ENCODE measurements at regions not wholly inside any gene's neighbourhood (a gene's known extent, or its start where the extent isn't known, plus 50 kb on each side); places are given as distances from the start of the nearest gene placed in this dataset.
"Not testable (repeated sequence)": the region's sequence is repeated elsewhere in the genome, so short reads cannot be mapped to it uniquely, and the experiment has no call there.

DNA sequence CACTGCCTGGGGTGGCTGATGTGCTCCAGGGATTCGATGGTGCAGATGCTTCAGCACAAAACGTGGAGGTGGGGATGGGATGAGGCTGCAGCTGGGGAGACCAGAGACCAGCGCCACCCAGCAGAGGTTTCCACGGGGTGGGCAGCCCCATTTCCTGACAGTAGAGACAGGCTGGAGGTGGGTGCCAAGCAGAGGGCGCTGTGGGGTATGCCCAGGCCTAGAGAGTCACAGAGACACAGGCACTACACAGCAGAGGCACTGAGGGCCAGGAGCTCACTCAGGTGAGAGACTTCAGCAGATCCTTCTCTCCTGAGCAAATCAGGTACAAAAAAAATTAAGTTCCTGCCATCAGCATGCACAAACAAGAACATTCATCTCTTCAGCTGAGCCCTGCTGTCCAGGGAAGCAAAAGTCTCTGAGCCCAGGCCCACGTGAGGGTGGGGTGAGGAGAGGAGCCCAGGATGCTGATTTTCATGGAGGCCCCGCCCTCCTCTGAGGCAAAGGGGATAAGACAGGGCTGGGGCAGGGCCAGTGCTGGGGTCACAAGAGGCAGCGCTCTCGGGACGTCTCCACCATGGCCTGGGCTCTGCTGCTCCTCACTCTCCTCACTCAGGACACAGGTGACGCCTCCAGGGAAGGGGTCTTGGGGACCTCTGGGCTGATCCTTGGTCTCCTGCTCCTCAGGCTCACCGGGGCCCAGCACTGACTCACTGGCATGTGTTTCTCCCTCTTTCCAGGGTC is 53.1 kb downstream of the GGTLC2 start:
- no peak for DNase-seq (ENCODE audit: low read depth)

DNA sequence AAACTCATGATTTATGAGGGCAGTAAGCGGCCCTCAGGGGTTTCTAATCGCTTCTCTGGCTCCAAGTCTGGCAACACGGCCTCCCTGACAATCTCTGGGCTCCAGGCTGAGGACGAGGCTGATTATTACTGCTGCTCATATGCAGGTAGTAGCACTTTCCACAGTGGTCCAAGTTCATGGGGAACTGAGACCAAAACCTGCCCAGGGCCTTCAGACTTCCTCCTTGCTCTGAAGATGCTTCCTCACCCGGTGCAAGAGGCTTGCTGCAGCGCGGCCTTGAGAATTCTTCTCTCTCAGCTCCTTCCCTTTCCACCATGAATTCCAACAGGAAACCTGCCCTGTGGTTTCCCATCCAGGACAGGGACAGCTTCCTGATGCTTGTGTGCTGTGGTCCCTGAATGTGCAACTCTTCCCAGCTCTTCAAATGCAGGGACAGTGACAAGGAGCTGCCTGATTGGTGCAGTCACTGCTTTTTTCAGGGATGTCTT is 53.9 kb downstream of the GGTLC2 start:
- no peak for DNase-seq (ENCODE audit: low read depth)

- DNase-seq (ENCODE audit: low read depth) = no peak
Measured at GRCh38 chr22:22700631-22701030, 56.2 kb downstream of the GGTLC2 start.

- not testable (repeated sequence) for DNase-seq (ENCODE audit: low read depth)
Measured at GRCh38 chr22:22701557-22701956, 57.1 kb downstream of the GGTLC2 start.

DNA sequence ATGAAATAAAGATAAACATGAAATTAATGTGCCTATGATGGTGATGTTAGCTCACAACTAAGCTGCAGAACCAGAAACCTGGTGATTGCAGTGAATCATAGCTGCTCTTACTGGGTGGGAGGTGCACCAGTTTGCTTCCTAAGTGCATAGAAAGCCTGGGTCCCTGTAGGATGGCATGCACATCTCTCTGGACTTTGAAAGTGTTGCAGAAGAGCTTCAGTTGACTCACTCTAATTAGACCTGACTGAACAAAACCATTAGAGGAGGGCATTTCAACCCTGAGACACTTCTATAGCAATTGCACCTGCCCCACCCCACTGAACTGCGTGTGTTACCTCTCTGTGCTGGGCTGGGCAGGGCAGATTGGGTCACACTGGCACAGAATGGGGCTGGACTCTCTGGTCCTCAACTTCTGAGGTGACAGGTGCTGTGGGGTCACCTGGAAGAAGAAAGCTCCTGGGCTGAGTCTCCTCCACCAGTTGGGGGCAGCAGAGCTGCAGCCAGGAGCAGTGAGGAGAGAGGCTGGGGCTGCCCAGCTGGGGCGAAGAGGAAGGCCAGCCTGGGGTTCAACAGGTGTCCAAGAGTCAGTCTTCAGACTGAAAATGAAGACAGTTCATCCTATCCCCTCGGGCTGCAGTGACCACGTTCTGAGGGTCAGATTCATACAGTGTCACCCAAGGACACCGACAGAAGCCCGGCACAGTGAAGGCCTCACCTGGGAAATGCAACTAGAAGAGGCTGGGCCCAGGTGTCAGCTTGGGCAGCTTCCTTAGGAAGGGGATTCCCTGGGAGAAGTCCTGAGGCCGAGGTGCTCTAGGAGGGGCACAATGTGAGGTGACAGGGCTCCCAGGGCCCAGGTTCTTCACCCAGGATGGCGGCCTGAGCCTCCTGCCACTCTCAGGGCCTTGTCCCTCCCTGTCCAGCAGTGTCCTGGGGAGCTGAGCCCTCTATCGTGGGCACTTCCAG is 58.1 kb downstream of the GGTLC2 start:
- DNase-seq (ENCODE audit: low read depth) = no peak

GRCh38 chr22:22703203-22703570 is 58.8 kb downstream of the GGTLC2 start:
- DNase-seq (ENCODE audit: low read depth) = no peak

DNA sequence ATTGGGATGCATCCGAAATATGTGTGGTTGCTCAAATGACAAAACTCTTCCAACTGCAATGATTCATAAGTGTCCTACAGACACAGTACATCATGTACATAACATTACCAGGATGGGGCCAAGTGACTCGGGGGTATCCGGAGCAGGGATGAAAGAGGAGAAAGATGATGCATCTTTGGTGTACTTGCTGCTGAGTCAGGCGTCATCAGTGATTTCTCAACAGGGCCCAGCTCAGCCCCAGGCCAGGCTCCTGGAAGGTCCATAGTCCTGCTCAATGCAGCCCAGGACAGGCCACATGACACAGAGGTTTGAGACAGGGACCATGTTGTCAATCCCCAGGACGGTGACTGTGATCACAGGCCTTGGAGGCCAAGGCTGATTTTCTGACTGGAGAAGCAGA is 59.3 kb downstream of the GGTLC2 start:
- DNase-seq (ENCODE audit: low read depth) = no peak

DNA sequence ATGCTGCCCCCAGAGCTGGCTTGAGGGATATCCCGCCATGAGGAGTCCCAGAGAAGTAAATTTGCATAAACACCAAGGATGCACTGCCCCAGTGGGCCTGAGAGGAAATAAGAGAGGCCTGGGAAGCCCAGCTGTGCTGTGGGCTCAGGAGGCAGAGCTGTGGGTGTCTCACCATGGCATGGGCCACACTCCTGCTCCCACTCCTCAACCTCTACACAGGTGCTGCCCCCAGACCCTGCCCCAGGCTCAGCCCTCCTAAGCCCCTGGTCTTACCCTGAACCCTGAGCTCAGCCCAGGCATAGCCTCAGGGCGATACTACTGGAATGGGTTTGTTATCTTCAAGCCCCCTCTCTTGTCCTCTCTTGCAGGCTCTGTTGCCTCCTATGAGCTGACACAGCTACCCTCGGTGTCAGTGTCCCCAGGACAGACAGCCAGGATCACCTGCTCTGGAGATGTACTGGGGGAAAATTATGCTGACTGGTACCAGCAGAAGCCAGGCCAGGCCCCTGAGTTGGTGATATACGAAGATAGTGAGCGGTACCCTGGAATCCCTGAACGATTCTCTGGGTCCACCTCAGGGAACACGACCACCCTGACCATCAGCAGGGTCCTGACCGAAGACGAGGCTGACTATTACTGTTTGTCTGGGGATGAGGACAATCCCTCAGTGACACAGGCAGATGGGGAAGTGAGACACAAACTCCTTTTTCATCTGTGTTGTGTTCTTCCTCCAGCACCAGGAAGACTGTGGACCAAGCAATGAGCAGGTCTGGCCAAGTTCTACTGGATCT is 59.9 kb downstream of the GGTLC2 start:
- no peak for DNase-seq (ENCODE audit: low read depth)

GRCh38 chr22:22705328-22706100 is 61.1 kb downstream of the GGTLC2 start:
- no peak for DNase-seq (ENCODE audit: low read depth)

GRCh38 chr22:22706253-22706915 is 62.0 kb downstream of the GGTLC2 start:
- DNase-seq (ENCODE audit: low read depth) = no peak

DNA sequence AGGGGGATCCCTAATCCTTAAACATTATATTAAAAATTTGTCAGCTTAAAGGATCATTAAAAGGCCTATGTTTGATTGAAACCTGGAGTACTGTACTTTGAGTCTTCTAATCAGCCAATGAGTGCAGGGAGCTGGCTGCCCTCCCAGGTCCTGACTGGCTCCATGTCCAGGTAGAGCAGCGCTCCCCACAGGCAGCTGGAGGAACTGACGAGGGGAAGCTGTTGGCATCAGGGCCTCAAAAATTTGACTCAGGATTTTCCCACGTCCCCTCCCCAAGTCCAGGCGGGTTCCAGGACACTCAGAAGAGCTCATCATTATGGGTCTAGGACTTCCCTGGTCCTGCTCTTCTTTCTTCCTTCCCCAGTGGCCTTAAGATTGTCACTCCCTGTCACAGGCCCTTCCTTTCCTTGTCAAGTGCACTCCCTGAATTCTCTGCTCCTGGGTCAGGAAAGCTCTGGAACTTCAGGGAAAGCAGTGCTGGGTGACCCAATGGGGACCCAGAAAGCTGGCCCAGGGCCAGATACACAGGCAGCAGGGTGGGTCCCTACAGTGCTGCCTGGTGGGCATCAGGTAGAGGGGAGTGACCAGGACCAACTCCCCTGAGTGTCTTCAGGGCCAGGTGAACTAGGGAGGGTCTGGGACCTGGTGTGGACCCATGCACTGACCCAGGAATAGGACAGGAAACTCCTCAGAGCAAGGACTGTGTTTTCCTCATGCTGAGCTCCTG is 65.5 kb downstream of the GGTLC2 start:
- DNase-seq (ENCODE audit: low read depth) = no peak

- DNase-seq (ENCODE audit: low read depth) = peak; percentile 70
Measured at GRCh38 chr22:22710719-22711531, 66.5 kb downstream of the GGTLC2 start.

GRCh38 chr22:22711532-22711913 is 67.1 kb downstream of the GGTLC2 start:
- no peak for DNase-seq (ENCODE audit: low read depth)

GRCh38 chr22:22712092-22712658 is 67.8 kb downstream of the GGTLC2 start:
- DNase-seq (ENCODE audit: low read depth) = no peak

DNA sequence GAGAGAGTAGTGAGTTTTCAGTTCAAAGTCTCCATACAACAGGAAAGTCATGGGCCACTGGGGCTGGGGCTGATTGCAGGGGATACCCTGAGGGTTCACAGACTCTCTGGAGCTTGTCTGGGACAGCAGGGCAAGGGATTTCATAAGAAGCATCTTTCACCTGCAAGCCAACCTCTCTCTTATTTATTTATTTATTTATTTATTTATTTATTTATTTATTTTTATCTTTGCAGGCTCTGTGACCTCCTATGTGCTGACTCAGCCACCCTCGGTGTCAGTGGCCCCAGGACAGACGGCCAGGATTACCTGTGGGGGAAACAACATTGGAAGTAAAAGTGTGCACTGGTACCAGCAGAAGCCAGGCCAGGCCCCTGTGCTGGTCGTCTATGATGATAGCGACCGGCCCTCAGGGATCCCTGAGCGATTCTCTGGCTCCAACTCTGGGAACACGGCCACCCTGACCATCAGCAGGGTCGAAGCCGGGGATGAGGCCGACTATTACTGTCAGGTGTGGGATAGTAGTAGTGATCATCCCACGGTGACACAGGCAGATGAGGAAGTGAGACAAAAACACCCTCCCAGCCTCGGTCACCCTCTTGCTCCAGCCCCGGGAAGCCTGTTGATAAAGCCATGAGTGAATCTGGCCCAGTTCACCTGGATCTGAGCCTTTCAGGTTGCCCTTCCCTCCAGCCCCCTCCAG is 68.4 kb downstream of the GGTLC2 start:
- DNase-seq (ENCODE audit: low read depth) = no peak

- DNase-seq (ENCODE audit: low read depth) = no peak
Measured at GRCh38 chr22:22713416-22713815, 69.0 kb downstream of the GGTLC2 start.

- no peak for DNase-seq (ENCODE audit: low read depth)
Measured at GRCh38 chr22:22714600-22715335, 70.4 kb downstream of the GGTLC2 start.

Data from activated T-helper 9 cell treated with anti-CD3 and anti-CD28 coated beads, Interleukin-2, amount 50 U/mL, for 16 hours (primary cell).